Parathyroid adenoma (tissue), 2 donors: ENCODE measurements at regions not wholly inside any gene's neighbourhood (a gene's known extent, or its start where the extent isn't known, plus 50 kb on each side); places are given as distances from the start of the nearest gene placed in this dataset.

ENCODE experiments used
- H2AFZ ChIP-seq: fragments of 300-600 bp; sonication (generic); one replicate; pipeline ENCODE4 v1.7.0; 2017; ENCODE audit warnings: antibody characterized with exemption, mild to moderate bottlenecking
- H3K27ac ChIP-seq: fragments of 300-600 bp; sonication (generic); one replicate; pipeline ENCODE4 v1.7.0; 2017
- H3K27me3 ChIP-seq: fragments of 300-600 bp; sonication (generic); one replicate; pipeline ENCODE4 v1.7.0; 2017; ENCODE audit warnings: low read length; ENCODE audit not compliant: control insufficient read depth, insufficient read depth
- H3K36me3 ChIP-seq: fragments of 300-600 bp; sonication (generic); one replicate; pipeline ENCODE4 v1.7.0; 2017; ENCODE audit warnings: low read length; ENCODE audit not compliant: control insufficient read depth, insufficient read depth
- H3K4me1 ChIP-seq: fragments of 300-600 bp; sonication (generic); one replicate; pipeline ENCODE4 v1.7.0; 2017; ENCODE audit warnings: control low read depth
- H3K4me2 ChIP-seq: fragments of 300-600 bp; sonication (generic); one replicate; pipeline ENCODE4 v1.7.0; 2017; ENCODE audit warnings: low read length
- H3K4me3 ChIP-seq: fragments of 300-600 bp; sonication (generic); one replicate; pipeline ENCODE4 v1.7.0; 2017; ENCODE audit warnings: low read depth, low read length
- H3K79me2 ChIP-seq: fragments of 300-600 bp; sonication (generic); one replicate; pipeline ENCODE4 v1.7.0; 2017; ENCODE audit warnings: control low read depth
- H3K9ac ChIP-seq: fragments of 300-600 bp; sonication (generic); one replicate; pipeline ENCODE4 v1.7.0; 2017; ENCODE audit warnings: mild to moderate bottlenecking
- H3K9me3 ChIP-seq: fragments of 300-600 bp; sonication (generic); one replicate; pipeline ENCODE4 v1.7.0; 2017; ENCODE audit warnings: low read length; ENCODE audit not compliant: control insufficient read depth
- CTCF ChIP-seq: fragments of 300-600 bp; sonication (generic); IDR thresholded peaks from one replicate; pipeline ENCODE4 v1.7.0; 2017; ENCODE audit warnings: antibody characterized with exemption, mild to moderate bottlenecking
- donor health status: primary hyperparathyroidism.

DNA sequence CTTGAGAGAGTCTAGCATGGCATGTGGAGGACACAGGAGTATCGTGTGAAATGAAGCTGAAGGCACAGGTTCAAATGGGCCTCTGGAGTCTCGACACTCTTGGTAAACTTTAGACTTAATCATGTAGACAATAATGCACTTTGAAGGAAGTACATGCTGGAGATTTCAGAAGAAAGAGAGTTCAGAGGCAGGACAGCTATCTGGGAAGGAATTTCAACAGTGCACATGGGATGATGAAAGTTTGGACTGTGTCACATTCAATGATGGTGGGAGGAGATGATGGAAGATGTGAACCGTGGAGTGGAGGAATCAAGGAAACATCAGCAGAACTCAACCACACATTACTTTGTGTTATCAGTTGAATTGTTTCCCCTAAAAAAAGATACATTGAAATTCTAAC is 88.6 kb upstream of the PAPPA start:
- Histone ChIP-seq H3K27me3 (no peaks in the 10 kb centered on the region), H2AFZ (no peak overlapping the region), H3K4me2 (no peak overlapping the region), H3K9ac (no peak overlapping the region), H3K4me3 (no peak overlapping the region), H3K4me1 (no peaks in the 10 kb centered on the region), H3K27ac (no peak overlapping the region), H3K79me2 (no peaks in the 10 kb centered on the region), H3K36me3 (no peaks in the 10 kb centered on the region), H3K9me3 (no peaks in the 10 kb centered on the region)
- TF ChIP-seq CTCF: no peak

DNA sequence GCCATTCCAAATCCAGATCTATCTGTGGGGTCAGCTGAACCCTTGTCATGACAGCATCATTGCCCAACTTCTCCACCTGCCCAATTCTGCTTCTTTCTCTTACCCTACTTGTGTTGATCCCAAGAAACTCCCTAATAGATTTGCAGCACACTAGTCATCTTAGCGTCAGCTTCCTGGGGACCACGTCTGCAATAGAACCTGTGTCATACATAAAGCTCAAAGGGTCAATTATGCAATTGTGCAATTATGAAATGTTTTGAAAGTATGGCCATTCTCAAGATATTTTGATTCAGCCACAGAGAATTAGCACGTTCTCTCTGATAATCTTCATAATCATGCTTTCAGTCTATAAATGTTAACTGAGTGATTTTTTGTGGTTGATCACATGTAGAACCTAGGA is 87.4 kb upstream of the PAPPA start:
- no peaks in the 10 kb centered on the region for H3K27me3 ChIP-seq
- TF ChIP-seq CTCF: no peak
- no peaks in the 10 kb centered on the region for H3K4me1 ChIP-seq
- no peaks in the 10 kb centered on the region for H3K36me3 ChIP-seq
- H3K79me2 ChIP-seq: no peaks in the 10 kb centered on the region
- H3K4me2 ChIP-seq: no peak overlapping the region
- H3K9me3 ChIP-seq: no peaks in the 10 kb centered on the region
- H3K27ac ChIP-seq: no peak overlapping the region
- no peak overlapping the region for H3K4me3 ChIP-seq
- H2AFZ ChIP-seq: no peak overlapping the region
- H3K9ac ChIP-seq: no peak overlapping the region

GRCh38 chr9:116067566-116067965 is 86.0 kb upstream of the PAPPA start:
- no peaks in the 10 kb centered on the region for H3K27me3 ChIP-seq
- TF ChIP-seq CTCF: no peak
- no peaks in the 10 kb centered on the region for H3K9me3 ChIP-seq
- H3K9ac ChIP-seq: no peak overlapping the region
- H3K4me3 ChIP-seq: no peak overlapping the region
- H3K4me2 ChIP-seq: no peak overlapping the region
- H3K4me1 ChIP-seq: no peaks in the 10 kb centered on the region
- H3K27ac ChIP-seq: no peak overlapping the region
- no peaks in the 10 kb centered on the region for H3K79me2 ChIP-seq
- H2AFZ ChIP-seq: no peak overlapping the region
- no peaks in the 10 kb centered on the region for H3K36me3 ChIP-seq

DNA sequence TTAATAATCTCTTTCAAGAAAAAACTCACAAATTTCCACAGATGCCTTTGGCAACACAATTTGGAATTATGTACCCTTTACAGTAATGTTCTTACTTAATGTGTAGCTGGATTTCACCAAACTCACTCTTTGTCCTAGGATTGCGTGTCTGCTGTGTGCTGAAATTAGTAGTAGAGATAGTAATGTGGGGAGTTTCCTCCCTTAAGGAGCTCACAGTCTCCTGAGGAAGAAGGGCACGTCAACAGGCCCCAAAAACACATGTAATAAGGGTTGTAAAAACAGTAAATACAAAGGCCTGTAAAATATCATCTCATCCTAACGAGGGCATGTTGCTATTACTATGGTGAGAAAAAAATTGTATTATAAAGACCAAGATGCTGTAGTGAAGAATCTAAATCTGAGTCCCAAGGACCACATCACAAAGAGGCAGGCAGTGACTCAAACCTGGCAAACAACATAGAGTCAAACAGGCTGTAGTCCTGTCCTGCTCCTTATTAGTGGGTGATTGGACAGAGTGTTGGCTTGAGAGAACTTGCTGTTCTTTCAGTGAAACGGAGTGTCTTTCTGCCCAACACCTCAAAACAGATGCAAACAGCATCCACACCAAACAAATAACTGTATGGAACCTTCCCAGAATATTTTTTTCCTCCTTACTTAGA is 83.2 kb upstream of the PAPPA start:
- no peaks in the 10 kb centered on the region for H3K9me3 ChIP-seq
- no peak overlapping the region for H3K4me3 ChIP-seq
- no peaks in the 10 kb centered on the region for H3K79me2 ChIP-seq
- H3K9ac ChIP-seq: no peak overlapping the region
- no peak overlapping the region for H2AFZ ChIP-seq
- H3K36me3 ChIP-seq: no peaks in the 10 kb centered on the region
- no peaks in the 10 kb centered on the region for H3K4me1 ChIP-seq
- no peaks in the 10 kb centered on the region for H3K27me3 ChIP-seq
- no peak overlapping the region for H3K27ac ChIP-seq
- TF ChIP-seq CTCF: no peak
- H3K4me2 ChIP-seq: no peak overlapping the region

DNA sequence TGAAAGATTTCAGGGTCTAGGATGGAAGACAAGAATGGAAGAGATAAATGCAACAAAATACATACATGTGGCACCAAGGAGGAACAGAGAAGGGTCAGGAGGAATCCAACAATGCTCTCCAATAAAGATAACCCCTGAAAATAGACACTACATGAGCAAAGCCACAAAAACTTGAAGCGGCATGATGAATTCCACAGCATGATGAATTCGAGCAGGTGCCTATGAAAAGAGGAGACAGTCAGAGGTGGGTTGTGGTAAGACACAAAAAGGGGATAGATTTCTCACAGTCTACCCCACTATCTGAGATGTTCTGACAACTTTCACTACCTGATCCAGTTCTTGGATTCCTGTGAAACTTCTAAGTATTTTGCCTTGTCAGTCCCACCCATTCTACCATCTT is 81.5 kb upstream of the PAPPA start:
- H2AFZ ChIP-seq: no peak overlapping the region
- no peak overlapping the region for H3K9ac ChIP-seq
- H3K36me3 ChIP-seq: no peaks in the 10 kb centered on the region

More for the DNA sequence above, 81.5 kb upstream of the PAPPA start:
- Histone ChIP-seq H3K4me1 (no peaks in the 10 kb centered on the region), H3K9me3 (no peaks in the 10 kb centered on the region), H3K4me2 (no peak overlapping the region), H3K27ac (no peak overlapping the region), H3K4me3 (no peak overlapping the region), H3K27me3 (no peaks in the 10 kb centered on the region), H3K79me2 (no peaks in the 10 kb centered on the region)
- no peak for TF ChIP-seq CTCF
